HepG2 (cell line): ENCODE measurements at regions not wholly inside any gene's neighbourhood (a gene's known extent, or its start where the extent isn't known, plus 50 kb on each side); places are given as distances from the start of the nearest gene placed in this dataset.

ENCODE experiments used
- ATAC-seq: fragments of 200-7000 bp; cut with Tn5 transposase; 3 replicates; pipeline ENCODE4 v1.9.1; 2020; ENCODE audit warnings: mild to moderate bottlenecking, moderate library complexity
- BruUV-seq: library from RNA; stranded (reverse); fragments of 400-500 nt; replicated peaks from 2 replicates; lab custom pipeline; 2021; lab: Mats Ljungman, UMichigan
- CTCF ChIA-PET: fragments of 300-600 bp; formaldehyde crosslinking; extraction: SDS; loops from one replicate; lab custom pipeline; 2021; ENCODE audit warnings: low total read pairs, inconsistent platforms, low intra/inter-chr PET ratio; lab: Yijun Ruan, JAX
- POLR2A ChIA-PET: fragments of 350-600 bp; sonication (Branson Sonifier 250); formaldehyde crosslinking; loops from one replicate; lab custom pipeline; 2020; ENCODE audit warnings: antibody characterized with exemption, inconsistent platforms; lab: Yijun Ruan, JAX
- DNase-seq: peaks from one replicate; pipeline ENCODE4 v3.0.0-alpha.2; 2015; ENCODE audit warnings: low spot score
- FAIRE-seq: peaks from 3 replicates; lab custom pipeline; 2011; peaks lifted over from hg19 to GRCh38; lab: Jason Lieb, UNC
- H2AFZ ChIP-seq: one replicate; pipeline ENCODE4 v1.6.1; 2011; ENCODE audit warnings: low read length, inconsistent platforms
- H3K27ac ChIP-seq: fragments of 300-600 bp; 3 replicates; pipeline ENCODE4 v1.8.0; 2011; ENCODE audit warnings: mixed run types, mild to moderate bottlenecking, mixed read lengths, low read length, inconsistent platforms; ENCODE audit not compliant: insufficient read depth; ENCODE audit errors: extremely low read length
- H3K27me3 ChIP-seq, 2 experiments: fragments of 200-600 bp in 1 of 2; 2 replicates in 1 of 2; 3 replicates in 1 of 2; pipeline versions ENCODE4 v1.6.0 to v1.8.0; 2011; ENCODE audit warnings: low read length in 2 of 2, mild to moderate bottlenecking in 2 of 2, moderate library complexity in 2 of 2, inconsistent platforms in 1 of 2; ENCODE audit not compliant: insufficient read depth in 2 of 2, control insufficient read depth in 1 of 2
- H3K36me3 ChIP-seq, 2 experiments: fragments of 200-600 bp in 1 of 2; replicated peaks in 1 of 2; 2 replicates in 1 of 2; 3 replicates in 1 of 2; pipeline versions ENCODE4 v1.5.1 to v1.8.0; 2011; ENCODE audit warnings: low read length in 2 of 2, inconsistent platforms in 1 of 2; ENCODE audit not compliant: insufficient read depth in 2 of 2, control insufficient read depth in 1 of 2
- H3K4me1 ChIP-seq: 2 replicates; pipeline ENCODE4 v1.5.1; 2012; ENCODE audit warnings: low read length, inconsistent platforms; ENCODE audit not compliant: insufficient read depth
- H3K4me2 ChIP-seq: 2 replicates; pipeline ENCODE4 v1.6.0; 2011; ENCODE audit warnings: low read depth, low read length, inconsistent platforms
- H3K4me3 ChIP-seq, 3 experiments: fragments of 200-600 bp in 1 of 3; sonication (generic), shearing (Covaris generic) in 1 of 3; replicated peaks in 1 of 3; 2 replicates each; pipeline ENCODE4 v1.5.1; 2011 to 2016; ENCODE audit warnings: low read length in 3 of 3, inconsistent platforms in 2 of 3, low read depth in 2 of 3, mild to moderate bottlenecking in 2 of 3, control low read depth in 1 of 3, mixed read lengths in 1 of 3; ENCODE audit not compliant: insufficient read depth in 1 of 3
- H3K79me2 ChIP-seq: one replicate; pipeline ENCODE4 v1.6.1; 2011; ENCODE audit warnings: low read length, inconsistent platforms; ENCODE audit not compliant: insufficient read depth
- H3K9ac ChIP-seq: 2 replicates; pipeline ENCODE4 v1.6.0; 2011; ENCODE audit warnings: mild to moderate bottlenecking, low read depth, low read length, inconsistent platforms; ENCODE audit not compliant: insufficient read depth
- H3K9me3 ChIP-seq: 2 replicates; pipeline ENCODE4 v1.5.1; 2012; ENCODE audit warnings: mild to moderate bottlenecking, low read length
- H4K20me1 ChIP-seq: 2 replicates; pipeline ENCODE4 v1.6.0; 2011; ENCODE audit warnings: inconsistent platforms, mild to moderate bottlenecking, low read length, moderate library complexity; ENCODE audit not compliant: insufficient read depth
- CBX2 ChIP-seq, 2 experiments: fragments of 200-600 bp in 1 of 2; sonication (generic); formaldehyde crosslinking in 1 of 2; IDR thresholded peaks; 2 replicates each; pipeline versions ENCODE4 v1.7.0 to v1.8.1; 2018 to 2022; ENCODE audit warnings: low read depth in 2 of 2, low read length in 1 of 2, mild to moderate bottlenecking in 1 of 2, missing genetic modification reagents in 1 of 2
- MATR3 ChIP-seq: sonication (generic); formaldehyde crosslinking; IDR thresholded peaks from 2 replicates; pipeline ENCODE4 v1.4.0; 2020; ENCODE audit warnings: missing genetic modification reagents
- NFKB2 ChIP-seq: sonication (generic); formaldehyde crosslinking; IDR thresholded peaks from 2 replicates; pipeline ENCODE4 v1.4.0; 2020; ENCODE audit warnings: missing genetic modification reagents, borderline replicate concordance
- PRPF4 ChIP-seq: fragments of 200-400 bp; formaldehyde crosslinking; IDR thresholded peaks from 2 replicates; pipeline ENCODE4 v1.6.1; 2016; ENCODE audit warnings: low read length, low read depth; ENCODE audit not compliant: poor library complexity, severe bottlenecking
- in situ Hi-C: cut with HindIII; loops from 2 replicates; pipeline ENCODE4 v1.10.0; 2017; ENCODE audit warnings: low pct_unique_long_range_greater_than_20kb; ENCODE audit not compliant: extremely low pct_ligation_motif_present
- intact Hi-C: fragments of 100-400 bp; cut with micrococcal nuclease; formaldehyde crosslinking; loops from one replicate; pipeline ENCODE4 v1.10.0; 2022; ENCODE audit not compliant: unreplicated experiment
- TF ChIP-seq, protein P1 (sequence below): sonication (generic); formaldehyde crosslinking; IDR thresholded peaks from 2 replicates; pipeline ENCODE4 v1.4.0; 2020; ENCODE audit warnings: mild to moderate bottlenecking, low read depth, missing genetic modification reagents
- TF ChIP-seq, protein P2 (sequence below): sonication (generic); formaldehyde crosslinking; IDR thresholded peaks from 2 replicates; pipeline ENCODE4 v1.9.0; 2021; ENCODE audit warnings: missing genetic modification reagents, borderline replicate concordance
- TF ChIP-seq, protein P3 (sequence below): sonication (generic); formaldehyde crosslinking; IDR thresholded peaks from 2 replicates; pipeline ENCODE4 v1.9.0; 2022; ENCODE audit warnings: low read depth, missing genetic modification reagents

DNA sequence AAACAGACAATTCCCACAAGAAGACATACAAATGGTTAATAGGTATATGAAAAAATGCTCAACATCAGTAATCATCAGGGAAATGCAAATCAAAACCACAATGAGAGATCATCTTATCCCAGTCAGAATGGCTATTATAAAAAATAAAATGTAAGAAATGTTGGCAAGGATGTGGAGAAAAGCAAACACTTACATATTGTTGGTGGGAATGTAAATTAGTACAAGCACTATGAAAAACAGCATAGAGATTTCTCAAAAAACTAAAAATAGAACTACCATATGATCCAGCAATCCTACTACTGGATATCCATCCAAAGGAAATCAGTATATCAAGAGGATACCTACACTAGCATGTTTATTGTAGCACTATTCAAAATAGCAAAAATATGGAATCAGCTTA, 186.6 kb downstream of the NOL4 start:
- no peak overlapping the region for H2AFZ ChIP-seq
- TF ChIP-seq, protein P1, sequence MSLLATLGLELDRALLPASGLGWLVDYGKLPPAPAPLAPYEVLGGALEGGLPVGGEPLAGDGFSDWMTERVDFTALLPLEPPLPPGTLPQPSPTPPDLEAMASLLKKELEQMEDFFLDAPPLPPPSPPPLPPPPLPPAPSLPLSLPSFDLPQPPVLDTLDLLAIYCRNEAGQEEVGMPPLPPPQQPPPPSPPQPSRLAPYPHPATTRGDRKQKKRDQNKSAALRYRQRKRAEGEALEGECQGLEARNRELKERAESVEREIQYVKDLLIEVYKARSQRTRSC, result no peak
- no peak for TF ChIP-seq CBX2 (IDR thresholded peaks at IDR 0.05; ENCODE audit: low read depth, low read length)
- no peak for TF ChIP-seq CBX2 (CRISPR knock-in tag; IDR thresholded peaks at IDR 0.05; ENCODE audit: low read depth)
- TF ChIP-seq NFKB2 (CRISPR knock-in tag), result no peak
- TF ChIP-seq, protein P2, sequence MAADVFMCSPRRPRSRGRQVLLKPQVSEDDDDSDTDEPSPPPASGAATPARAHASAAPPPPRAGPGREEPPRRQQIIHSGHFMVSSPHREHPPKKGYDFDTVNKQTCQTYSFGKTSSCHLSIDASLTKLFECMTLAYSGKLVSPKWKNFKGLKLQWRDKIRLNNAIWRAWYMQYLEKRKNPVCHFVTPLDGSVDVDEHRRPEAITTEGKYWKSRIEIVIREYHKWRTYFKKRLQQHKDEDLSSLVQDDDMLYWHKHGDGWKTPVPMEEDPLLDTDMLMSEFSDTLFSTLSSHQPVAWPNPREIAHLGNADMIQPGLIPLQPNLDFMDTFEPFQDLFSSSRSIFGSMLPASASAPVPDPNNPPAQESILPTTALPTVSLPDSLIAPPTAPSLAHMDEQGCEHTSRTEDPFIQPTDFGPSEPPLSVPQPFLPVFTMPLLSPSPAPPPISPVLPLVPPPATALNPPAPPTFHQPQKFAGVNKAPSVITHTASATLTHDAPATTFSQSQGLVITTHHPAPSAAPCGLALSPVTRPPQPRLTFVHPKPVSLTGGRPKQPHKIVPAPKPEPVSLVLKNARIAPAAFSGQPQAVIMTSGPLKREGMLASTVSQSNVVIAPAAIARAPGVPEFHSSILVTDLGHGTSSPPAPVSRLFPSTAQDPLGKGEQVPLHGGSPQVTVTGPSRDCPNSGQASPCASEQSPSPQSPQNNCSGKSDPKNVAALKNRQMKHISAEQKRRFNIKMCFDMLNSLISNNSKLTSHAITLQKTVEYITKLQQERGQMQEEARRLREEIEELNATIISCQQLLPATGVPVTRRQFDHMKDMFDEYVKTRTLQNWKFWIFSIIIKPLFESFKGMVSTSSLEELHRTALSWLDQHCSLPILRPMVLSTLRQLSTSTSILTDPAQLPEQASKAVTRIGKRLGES (CRISPR knock-in tag), result no peak
- TF ChIP-seq, protein P3, sequence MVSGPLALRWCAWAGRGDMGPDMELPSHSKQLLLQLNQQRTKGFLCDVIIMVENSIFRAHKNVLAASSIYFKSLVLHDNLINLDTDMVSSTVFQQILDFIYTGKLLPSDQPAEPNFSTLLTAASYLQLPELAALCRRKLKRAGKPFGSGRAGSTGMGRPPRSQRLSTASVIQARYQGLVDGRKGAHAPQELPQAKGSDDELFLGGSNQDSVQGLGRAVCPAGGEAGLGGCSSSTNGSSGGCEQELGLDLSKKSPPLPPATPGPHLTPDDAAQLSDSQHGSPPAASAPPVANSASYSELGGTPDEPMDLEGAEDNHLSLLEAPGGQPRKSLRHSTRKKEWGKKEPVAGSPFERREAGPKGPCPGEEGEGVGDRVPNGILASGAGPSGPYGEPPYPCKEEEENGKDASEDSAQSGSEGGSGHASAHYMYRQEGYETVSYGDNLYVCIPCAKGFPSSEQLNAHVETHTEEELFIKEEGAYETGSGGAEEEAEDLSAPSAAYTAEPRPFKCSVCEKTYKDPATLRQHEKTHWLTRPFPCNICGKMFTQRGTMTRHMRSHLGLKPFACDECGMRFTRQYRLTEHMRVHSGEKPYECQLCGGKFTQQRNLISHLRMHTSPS (CRISPR knock-in tag), result no peak
- no peak for TF ChIP-seq MATR3
- TF ChIP-seq PRPF4, result no peak
- no peak overlapping the region for H3K27ac ChIP-seq
- H3K4me3 ChIP-seq, result no peak overlapping the region
- POLR2A ChIA-PET, result no interaction called here
- no peaks in the 10 kb centered on the region for H3K36me3 ChIP-seq
- in situ Hi-C loops, result no loop called here
- intact Hi-C loops, result no loop called here
- no TSS peak for BruUV-seq
- no peak for FAIRE-seq
- no peaks in the 10 kb centered on the region for H3K4me1 ChIP-seq
- no peaks in the 10 kb centered on the region for H4K20me1 ChIP-seq
- CTCF ChIA-PET, result no interaction called here
- no peaks in the 10 kb centered on the region for H3K79me2 ChIP-seq
- no peak for ATAC-seq
- H3K4me2 ChIP-seq, result no peak overlapping the region
- DNase-seq, result no peak
- H3K9ac ChIP-seq, result no peak overlapping the region
- no peaks in the 10 kb centered on the region for H3K27me3 ChIP-seq
- no peaks in the 10 kb centered on the region; the same call in 1 of the 2 replicates for H3K9me3 ChIP-seq
